Neural cell (in vitro differentiated cells): ENCODE measurements at regions not wholly inside any gene's neighbourhood (a gene's known extent, or its start where the extent isn't known, plus 50 kb on each side); places are given as distances from the start of the nearest gene placed in this dataset.

ENCODE experiments used
- H2AFZ ChIP-seq: fragments of 200-600, 300-800 bp; sonication (generic), shearing (Covaris generic); 2 replicates; pipeline ENCODE4 v1.6.0; 2014; ENCODE audit warnings: low read depth, mild to moderate bottlenecking, antibody characterized with exemption, low read length, moderate library complexity
- H3F3A ChIP-seq: fragments of 200-600 bp; shearing (Covaris generic); 2 replicates; pipeline ENCODE4 v1.6.1; 2016; ENCODE audit warnings: mild to moderate bottlenecking, moderate library complexity, mixed read lengths, antibody characterized with exemption, low read length; ENCODE audit not compliant: insufficient read depth, poor library complexity, severe bottlenecking
- H3K27ac ChIP-seq: fragments of 200-600, 300-800 bp; sonication (generic), shearing (Covaris generic); 2 replicates; pipeline ENCODE4 v1.5.1; 2014; ENCODE audit warnings: mild to moderate bottlenecking, low read length, moderate library complexity
- H3K27me3 ChIP-seq: fragments of 300-800, 200-600 bp; sonication (generic), shearing (Covaris generic); 2 replicates; pipeline ENCODE4 v1.6.0; 2014; ENCODE audit warnings: mild to moderate bottlenecking, low read depth, low read length, moderate library complexity; ENCODE audit not compliant: insufficient read depth
- H3K36me3 ChIP-seq: fragments of 300-800, 200-600 bp; sonication (generic), shearing (Covaris generic); 2 replicates; pipeline ENCODE4 v1.5.1; 2014; ENCODE audit warnings: mild to moderate bottlenecking, antibody characterized with exemption, low read length, moderate library complexity; ENCODE audit not compliant: insufficient read depth
- H3K4me2 ChIP-seq: fragments of 300-800, 200-600 bp; sonication (generic), shearing (Covaris generic); 2 replicates; pipeline ENCODE4 v1.6.0; 2014; ENCODE audit warnings: mild to moderate bottlenecking, low read length
- H3K4me3 ChIP-seq: fragments of 300-800, 200-600 bp; sonication (generic), shearing (Covaris generic); 2 replicates; pipeline ENCODE4 v1.5.1; 2014; ENCODE audit warnings: mild to moderate bottlenecking, low read length, moderate library complexity
- H3K79me2 ChIP-seq: fragments of 200-600 bp; shearing (Covaris generic); replicated peaks from 2 replicates; pipeline ENCODE4 v1.6.0; 2014; ENCODE audit warnings: mild to moderate bottlenecking, low read length, moderate library complexity; ENCODE audit not compliant: insufficient read depth
- H3K9ac ChIP-seq: fragments of 300-800, 200-600 bp; sonication (generic), shearing (Covaris generic); 2 replicates; pipeline ENCODE4 v1.6.1; 2016; ENCODE audit warnings: mild to moderate bottlenecking, low read length, mixed read lengths
- H3K9me2 ChIP-seq: fragments of 200-600 bp; shearing (Covaris generic); 2 replicates; pipeline ENCODE4 v1.6.1; 2016; ENCODE audit warnings: mild to moderate bottlenecking, low read length, mixed read lengths; ENCODE audit not compliant: insufficient read depth
- H3K9me3 ChIP-seq: fragments of 200-600, 300-800 bp; sonication (generic), shearing (Covaris generic); 2 replicates; pipeline ENCODE4 v1.6.1; 2016; ENCODE audit warnings: mild to moderate bottlenecking, mixed run types, low read length, moderate library complexity, mixed read lengths
- H4K20me1 ChIP-seq: fragments of 200-600 bp; shearing (Covaris generic); 2 replicates; pipeline ENCODE4 v1.6.1; 2016; ENCODE audit warnings: mild to moderate bottlenecking, mixed run types; ENCODE audit not compliant: insufficient read depth
- EP300 ChIP-seq: fragments of 450-650 bp; conservative IDR thresholded peaks from 2 replicates; pipeline ENCODE4 v1.6.1; 2014; ENCODE audit warnings: antibody characterized with exemption, mild to moderate bottlenecking, moderate library complexity; ENCODE audit not compliant: poor library complexity, severe bottlenecking
- EZH2 ChIP-seq: fragments of 200-600, 300-800 bp; shearing (Covaris generic), sonication (generic); IDR thresholded peaks from 2 replicates; pipeline ENCODE4 v1.6.1; 2014; ENCODE audit warnings: antibody characterized with exemption, low read length, borderline replicate concordance, mild to moderate bottlenecking; ENCODE audit not compliant: insufficient read depth, poor library complexity, severe bottlenecking
- MXI1 ChIP-seq: fragments of 450-650 bp; conservative IDR thresholded peaks from 2 replicates; pipeline ENCODE4 v1.6.1; 2014; ENCODE audit warnings: antibody characterized with exemption, mild to moderate bottlenecking; ENCODE audit not compliant: poor library complexity, severe bottlenecking
- POLR2AphosphoS5 ChIP-seq: IDR thresholded peaks from 2 replicates; pipeline ENCODE4 v1.6.1; 2012
- RAD21 ChIP-seq: fragments of 450-650 bp; conservative IDR thresholded peaks from 2 replicates; pipeline ENCODE4 v1.6.1; 2014; ENCODE audit warnings: antibody characterized with exemption, mild to moderate bottlenecking, moderate library complexity
- REST ChIP-seq: IDR thresholded peaks from 2 replicates; pipeline ENCODE4 v1.6.1; 2012; ENCODE audit warnings: borderline replicate concordance
- SMC3 ChIP-seq: fragments of 450-650 bp; conservative IDR thresholded peaks from 2 replicates; pipeline ENCODE4 v1.6.1; 2014; ENCODE audit warnings: antibody characterized with exemption, mild to moderate bottlenecking, moderate library complexity; ENCODE audit not compliant: poor library complexity
- TAF1 ChIP-seq: IDR thresholded peaks from 2 replicates; pipeline ENCODE4 v1.6.1; 2012; ENCODE audit warnings: low read depth
- TF ChIP-seq, protein P1 (sequence below): fragments of 450-650 bp; IDR thresholded peaks from 2 replicates; pipeline ENCODE4 v1.5.1; 2014; ENCODE audit warnings: antibody characterized with exemption, mild to moderate bottlenecking, moderate library complexity; ENCODE audit not compliant: poor library complexity, severe bottlenecking

DNA sequence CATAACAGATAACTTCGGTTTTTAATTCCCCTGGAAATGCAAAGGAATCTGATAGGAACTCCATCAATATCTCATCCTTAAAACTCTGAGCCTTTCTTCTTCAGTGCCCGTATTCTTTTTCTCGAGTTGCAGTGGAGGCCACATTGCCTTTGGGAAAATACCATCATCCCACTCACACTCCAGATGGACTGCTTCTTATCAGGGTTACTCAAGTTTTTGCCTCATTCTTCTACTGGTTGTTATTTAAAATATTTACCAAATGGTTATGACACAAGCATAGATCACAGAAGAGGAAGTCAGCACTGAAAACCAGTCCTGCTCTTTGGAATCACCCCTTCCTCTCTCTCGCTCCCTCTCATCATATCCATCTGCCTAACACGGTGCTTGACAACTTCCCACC, 1020.5 kb upstream of the SLC10A2 start:
- Histone ChIP-seq H3K4me3 (no peak overlapping the region), H3K9ac (no peak overlapping the region), H3K27me3 (no peaks in the 10 kb centered on the region), H3F3A (no peaks in the 10 kb centered on the region), H3K4me2 (no peak overlapping the region), H3K9me3 (no peaks in the 10 kb centered on the region), H3K27ac (no peak overlapping the region), H3K9me2 (no peaks in the 10 kb centered on the region), H4K20me1 (no peaks in the 10 kb centered on the region), H3K79me2 (no peaks in the 10 kb centered on the region), H3K36me3 (no peaks in the 10 kb centered on the region), H2AFZ (no peak overlapping the region)
- TF ChIP-seq SMC3 (no peak), EZH2 (no peak), RAD21 (no peak), TAF1 (no peak), MXI1 (no peak), POLR2AphosphoS5 (no peak), REST (no peak), EP300 (no peak)
- TF ChIP-seq, protein P1, sequence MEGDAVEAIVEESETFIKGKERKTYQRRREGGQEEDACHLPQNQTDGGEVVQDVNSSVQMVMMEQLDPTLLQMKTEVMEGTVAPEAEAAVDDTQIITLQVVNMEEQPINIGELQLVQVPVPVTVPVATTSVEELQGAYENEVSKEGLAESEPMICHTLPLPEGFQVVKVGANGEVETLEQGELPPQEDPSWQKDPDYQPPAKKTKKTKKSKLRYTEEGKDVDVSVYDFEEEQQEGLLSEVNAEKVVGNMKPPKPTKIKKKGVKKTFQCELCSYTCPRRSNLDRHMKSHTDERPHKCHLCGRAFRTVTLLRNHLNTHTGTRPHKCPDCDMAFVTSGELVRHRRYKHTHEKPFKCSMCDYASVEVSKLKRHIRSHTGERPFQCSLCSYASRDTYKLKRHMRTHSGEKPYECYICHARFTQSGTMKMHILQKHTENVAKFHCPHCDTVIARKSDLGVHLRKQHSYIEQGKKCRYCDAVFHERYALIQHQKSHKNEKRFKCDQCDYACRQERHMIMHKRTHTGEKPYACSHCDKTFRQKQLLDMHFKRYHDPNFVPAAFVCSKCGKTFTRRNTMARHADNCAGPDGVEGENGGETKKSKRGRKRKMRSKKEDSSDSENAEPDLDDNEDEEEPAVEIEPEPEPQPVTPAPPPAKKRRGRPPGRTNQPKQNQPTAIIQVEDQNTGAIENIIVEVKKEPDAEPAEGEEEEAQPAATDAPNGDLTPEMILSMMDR = no peak

GRCh38 chr13:104086210-104086609, 1020.0 kb upstream of the SLC10A2 start:
- Histone ChIP-seq H3K4me3 (no peak overlapping the region), H3K9ac (no peak overlapping the region), H4K20me1 (no peaks in the 10 kb centered on the region), H3F3A (no peaks in the 10 kb centered on the region), H3K9me3 (no peaks in the 10 kb centered on the region), H3K27me3 (no peaks in the 10 kb centered on the region), H3K4me2 (no peak overlapping the region), H3K36me3 (no peaks in the 10 kb centered on the region), H3K9me2 (no peaks in the 10 kb centered on the region), H3K79me2 (no peaks in the 10 kb centered on the region), H3K27ac (no peak overlapping the region), H2AFZ (no peak overlapping the region)
- no peak for TF ChIP-seq MXI1
- TF ChIP-seq, protein P1 = no peak
- TF ChIP-seq REST = no peak
